Spleen (tissue), 11 donors: ENCODE measurements at regions not wholly inside any gene's neighbourhood (a gene's known extent, or its start where the extent isn't known, plus 50 kb on each side); places are given as distances from the start of the nearest gene placed in this dataset.

Experiments
- DNase-seq: peaks from one replicate; pipeline ENCODE4 v3.0.0-alpha.2; 2020
- H3K27ac ChIP-seq, 8 donors: fragments of 200-600 bp; sonication (generic) in 7 of 8; 1 replicate in 4 of 8; 2 replicates in 4 of 8; pipeline versions ENCODE4 v1.5.0 to v1.8.0; 2016 to 2021; ENCODE audit warnings: inconsistent platforms in 4 of 8, mild to moderate bottlenecking in 4 of 8, moderate library complexity in 1 of 8
- H3K27me3 ChIP-seq, 7 donors: fragments of 200-600 bp; sonication (generic) in 6 of 7; replicated peaks in 1 of 7; 1 replicate in 4 of 7; 2 replicates in 3 of 7; pipeline versions ENCODE4 v1.5.0 to v1.8.0; 2016 to 2021; ENCODE audit warnings: inconsistent platforms in 3 of 7, mild to moderate bottlenecking in 1 of 7
- H3K36me3 ChIP-seq, 6 donors: fragments of 200-600 bp; sonication (generic) in 5 of 6; 1 replicate in 4 of 6; 2 replicates in 2 of 6; pipeline versions ENCODE4 v1.5.0 to v1.8.0; 2016 to 2021; ENCODE audit warnings: inconsistent platforms in 2 of 6
- H3K4me1 ChIP-seq, 6 donors: fragments of 200-600 bp; sonication (generic) in 5 of 6; 1 replicate in 3 of 6; 2 replicates in 3 of 6; pipeline versions ENCODE4 v1.5.0 to v1.8.0; 2016 to 2021; ENCODE audit warnings: inconsistent platforms in 3 of 6
- H3K4me3 ChIP-seq, 8 donors: fragments of 200-600 bp; sonication (generic) in 7 of 8; 1 replicate in 4 of 8; 2 replicates in 4 of 8; pipeline versions ENCODE4 v1.5.0 to v1.8.0; 2016 to 2021; ENCODE audit warnings: inconsistent platforms in 4 of 8, mild to moderate bottlenecking in 4 of 8, moderate library complexity in 2 of 8
- H3K9me3 ChIP-seq, 8 donors: fragments of 200-600 bp; sonication (generic) in 7 of 8; 1 replicate in 4 of 8; 2 replicates in 4 of 8; pipeline versions ENCODE4 v1.5.0 to v1.8.0; 2016 to 2021; ENCODE audit warnings: inconsistent platforms in 4 of 8
- CTCF ChIP-seq, 11 experiments: fragments of 200-600 bp in 7 of 11; fragments of 450-650 bp in 4 of 11; sonication (generic) in 4 of 11; IDR thresholded peaks in 8 of 11; conservative IDR thresholded peaks in 3 of 11; 1 replicate in 7 of 11; 2 replicates in 4 of 11; pipeline versions ENCODE4 v1.4.0 to v1.8.0; 2016 to 2021; ENCODE audit warnings: antibody characterized with exemption in 11 of 11, inconsistent platforms in 4 of 11, mild to moderate bottlenecking in 1 of 11
- POLR2A ChIP-seq, 3 donors: fragments of 450-650 bp; IDR thresholded peaks; one replicate each; pipeline ENCODE4 v1.5.1; 2017; ENCODE audit warnings: antibody characterized with exemption in 3 of 3, mild to moderate bottlenecking in 1 of 3
- POLR2AphosphoS5 ChIP-seq, 3 donors: sonication (generic); formaldehyde crosslinking; IDR thresholded peaks; one replicate each; pipeline ENCODE4 v1.5.1; 2017; ENCODE audit warnings: antibody characterized with exemption in 3 of 3
- WGBS, 5 donors: extraction: QIAGEN DNeasy Blood & Tissue Kit in 3 of 5; methylation state at CpG; one replicate each; pipeline versions ENCODE4 v1.1.5 to v1.1.7; 2013 to 2018; 5-methylcytosine and 5-hydroxymethylcytosine counted together
- intact Hi-C: fragments of 100-400 bp; cut with DNase I; formaldehyde crosslinking; loops from one replicate; pipeline ENCODE4 v1.15.0; 2023; ENCODE audit warnings: low total_unique reads
- donor health status: healthy with polysubstance abuse.
- donor health status: DM: no; HTN: no; CAD: no; lungs with moderate emphysema.
- donor health status: DM: no; HTN: no; CAD: no.
- donor health status: Bipolar disorder and iron deficiency.
- donor health status: healthy.
- donor health status: DM: no; HTN: no; CAD: no.
- donor health status: DM: yes; HTN: yes; CAD: no.

DNA sequence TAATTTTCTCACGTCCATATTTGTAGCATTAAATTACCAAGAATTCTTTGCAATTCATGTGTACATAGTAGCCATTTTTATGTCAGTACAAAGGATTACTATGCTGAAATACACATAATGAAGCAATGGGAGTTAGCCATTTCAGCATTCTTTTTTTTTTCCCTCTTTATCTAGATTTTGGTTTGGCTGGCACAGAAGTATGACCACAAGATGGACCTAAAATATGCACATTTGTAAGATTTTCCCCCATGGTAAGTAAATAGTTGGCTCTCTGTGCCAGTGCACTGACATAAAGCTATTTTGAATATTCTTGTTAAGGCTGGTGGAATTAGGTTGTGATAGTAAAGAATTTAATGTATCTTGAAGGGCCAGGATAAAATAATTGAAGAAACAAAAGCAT is 486.1 kb upstream of the BTBD3 start:
- Histone ChIP-seq H3K9me3 (peaks cover 0 to 18% (median 14%) of the 10 kb centered on the region in 8 donors), H3K4me3 (no peak overlapping the region), H3K4me1 (no peaks in the 10 kb centered on the region), H3K27me3 (no peaks in the 10 kb centered on the region), H3K27ac (no peak overlapping the region), H3K36me3 (no peaks in the 10 kb centered on the region)
- intact Hi-C loops, result no loop called here
- WGBS, 5 donors, result 83 to 96% (median 88%) methylated on average over 1 of the region's 1 CpG
- TF ChIP-seq CTCF (IDR thresholded peaks at IDR 0.05 in 8 of 11, conservative IDR thresholded peaks at IDR 0.05 in 3 of 11) (no peak), POLR2AphosphoS5 (IDR thresholded peaks at IDR 0.05) (no peak), POLR2A (IDR thresholded peaks at IDR 0.05) (no peak)
- DNase-seq, result no peak

- intact Hi-C loops, result no loop called here
- H3K4me3 ChIP-seq, result no peak overlapping the region
- TF ChIP-seq POLR2AphosphoS5 (IDR thresholded peaks at IDR 0.05) (no peak), POLR2A (IDR thresholded peaks at IDR 0.05) (no peak), CTCF (IDR thresholded peaks at IDR 0.05 in 8 of 11, conservative IDR thresholded peaks at IDR 0.05 in 3 of 11) (no peak)
- H3K36me3 ChIP-seq, result no peaks in the 10 kb centered on the region
- H3K27me3 ChIP-seq, result no peaks in the 10 kb centered on the region
- no peak for DNase-seq
- peaks cover 0 to 24% (median 21%) of the 10 kb centered on the region in 8 donors for H3K9me3 ChIP-seq
- H3K27ac ChIP-seq, result no peak overlapping the region
- WGBS, 5 donors, result 61 to 76% (median 69%) methylated on average over 3 of the region's 3 CpGs
- no peaks in the 10 kb centered on the region for H3K4me1 ChIP-seq
These were observed 485.3 kb upstream of the BTBD3 start for GRCh38 chr20:11432407-11432806.

- no peak for DNase-seq
- H3K36me3 ChIP-seq, result no peaks in the 10 kb centered on the region
- 57 to 78% (median 66%) methylated on average over 4 of the region's 4 CpGs for WGBS, 5 donors
- no peak overlapping the region for H3K4me3 ChIP-seq
- H3K27ac ChIP-seq, result no peak overlapping the region
- TF ChIP-seq CTCF (IDR thresholded peaks at IDR 0.05 in 8 of 11, conservative IDR thresholded peaks at IDR 0.05 in 3 of 11), result no peak
- TF ChIP-seq POLR2A (IDR thresholded peaks at IDR 0.05), result no peak
- no peak for TF ChIP-seq POLR2AphosphoS5 (IDR thresholded peaks at IDR 0.05)
- H3K27me3 ChIP-seq, result no peaks in the 10 kb centered on the region
- no peaks in the 10 kb centered on the region for H3K4me1 ChIP-seq
- peaks cover 0 to 26% (median 21%) of the 10 kb centered on the region in 8 donors for H3K9me3 ChIP-seq
- intact Hi-C loops, result no loop called here
These were observed 481.4 kb upstream of the BTBD3 start for GRCh38 chr20:11436113-11436905.

GRCh38 chr20:11437090-11437489 is 480.6 kb upstream of the BTBD3 start:
- no peaks in the 10 kb centered on the region for H3K27me3 ChIP-seq
- WGBS, 5 donors, result 75 to 83% (median 79%) methylated on average over 3 of the region's 3 CpGs
- no peak overlapping the region for H3K27ac ChIP-seq
- H3K36me3 ChIP-seq, result no peaks in the 10 kb centered on the region
- H3K4me1 ChIP-seq, result no peaks in the 10 kb centered on the region
- TF ChIP-seq POLR2AphosphoS5 (IDR thresholded peaks at IDR 0.05), result no peak
- no peak for TF ChIP-seq POLR2A (IDR thresholded peaks at IDR 0.05)
- TF ChIP-seq CTCF (IDR thresholded peaks at IDR 0.05 in 8 of 11, conservative IDR thresholded peaks at IDR 0.05 in 3 of 11), result no peak
- intact Hi-C loops, result no loop called here
- DNase-seq, result no peak
- H3K4me3 ChIP-seq, result no peak overlapping the region
- H3K9me3 ChIP-seq, result peaks cover 0 to 26% (median 21%) of the 10 kb centered on the region in 8 donors
